Ascending aorta (tissue), 2 donors: ENCODE measurements at regions not wholly inside any gene's neighbourhood (a gene's known extent, or its start where the extent isn't known, plus 50 kb on each side); places are given as distances from the start of the nearest gene placed in this dataset.

ENCODE experiments used
- DNase-seq, 2 donors: peaks; one replicate each; pipeline ENCODE4 v3.0.0-alpha.2; 2019; ENCODE audit warnings: low spot score in 2 of 2
- H3K27ac ChIP-seq, 2 donors: fragments of 200-600 bp; sonication (generic); one replicate each; pipeline ENCODE4 v1.5.1; 2016 to 2017; ENCODE audit warnings: mild to moderate bottlenecking in 1 of 2
- H3K27me3 ChIP-seq: fragments of 200-600 bp; sonication (generic); one replicate; pipeline ENCODE4 v1.5.1; 2017
- H3K36me3 ChIP-seq, 2 donors: fragments of 200-600 bp; sonication (generic); one replicate each; pipeline ENCODE4 v1.5.1; 2016
- H3K4me1 ChIP-seq, 2 donors: fragments of 200-600 bp; sonication (generic); one replicate each; pipeline ENCODE4 v1.5.1; 2016 to 2017; ENCODE audit warnings: mild to moderate bottlenecking in 1 of 2
- H3K4me3 ChIP-seq, 2 donors: fragments of 200-600 bp; sonication (generic); one replicate each; pipeline ENCODE4 v1.5.1; 2016 to 2017; ENCODE audit warnings: mild to moderate bottlenecking in 1 of 2
- H3K9me3 ChIP-seq, 2 donors: fragments of 200-600 bp; sonication (generic); one replicate each; pipeline ENCODE4 v1.5.1; 2016
- intact Hi-C: fragments of 100-400 bp; cut with DNase I; formaldehyde crosslinking; loops from one replicate; pipeline ENCODE4 v1.15.1; 2023
- TF ChIP-seq, protein P1 (sequence below), 3 experiments: fragments of 200-600 bp in 2 of 3; fragments of 450-650 bp in 1 of 3; sonication (generic) in 2 of 3; IDR thresholded peaks; one replicate each; pipeline ENCODE4 v1.5.1; 2016 to 2019; ENCODE audit warnings: antibody characterized with exemption in 3 of 3, mild to moderate bottlenecking in 1 of 3, moderate library complexity in 1 of 3

- Histone ChIP-seq H3K27me3 (no peaks in the 10 kb centered on the region), H3K4me3 (no peak overlapping the region), H3K4me1 (peaks cover 13 to 16% of the 10 kb centered on the region in 2 donors), H3K36me3 (no peaks in the 10 kb centered on the region), H3K9me3 (no peaks in the 10 kb centered on the region), H3K27ac (no peak overlapping the region)
- DNase-seq, result no peak
- intact Hi-C loops, result no loop called here
- TF ChIP-seq, protein P1, sequence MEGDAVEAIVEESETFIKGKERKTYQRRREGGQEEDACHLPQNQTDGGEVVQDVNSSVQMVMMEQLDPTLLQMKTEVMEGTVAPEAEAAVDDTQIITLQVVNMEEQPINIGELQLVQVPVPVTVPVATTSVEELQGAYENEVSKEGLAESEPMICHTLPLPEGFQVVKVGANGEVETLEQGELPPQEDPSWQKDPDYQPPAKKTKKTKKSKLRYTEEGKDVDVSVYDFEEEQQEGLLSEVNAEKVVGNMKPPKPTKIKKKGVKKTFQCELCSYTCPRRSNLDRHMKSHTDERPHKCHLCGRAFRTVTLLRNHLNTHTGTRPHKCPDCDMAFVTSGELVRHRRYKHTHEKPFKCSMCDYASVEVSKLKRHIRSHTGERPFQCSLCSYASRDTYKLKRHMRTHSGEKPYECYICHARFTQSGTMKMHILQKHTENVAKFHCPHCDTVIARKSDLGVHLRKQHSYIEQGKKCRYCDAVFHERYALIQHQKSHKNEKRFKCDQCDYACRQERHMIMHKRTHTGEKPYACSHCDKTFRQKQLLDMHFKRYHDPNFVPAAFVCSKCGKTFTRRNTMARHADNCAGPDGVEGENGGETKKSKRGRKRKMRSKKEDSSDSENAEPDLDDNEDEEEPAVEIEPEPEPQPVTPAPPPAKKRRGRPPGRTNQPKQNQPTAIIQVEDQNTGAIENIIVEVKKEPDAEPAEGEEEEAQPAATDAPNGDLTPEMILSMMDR (IDR thresholded peaks at IDR 0.05), result no peak
Observed at GRCh38 chr2:217398860-217399259, 539.0 kb upstream of the TNP1 start.

DNA sequence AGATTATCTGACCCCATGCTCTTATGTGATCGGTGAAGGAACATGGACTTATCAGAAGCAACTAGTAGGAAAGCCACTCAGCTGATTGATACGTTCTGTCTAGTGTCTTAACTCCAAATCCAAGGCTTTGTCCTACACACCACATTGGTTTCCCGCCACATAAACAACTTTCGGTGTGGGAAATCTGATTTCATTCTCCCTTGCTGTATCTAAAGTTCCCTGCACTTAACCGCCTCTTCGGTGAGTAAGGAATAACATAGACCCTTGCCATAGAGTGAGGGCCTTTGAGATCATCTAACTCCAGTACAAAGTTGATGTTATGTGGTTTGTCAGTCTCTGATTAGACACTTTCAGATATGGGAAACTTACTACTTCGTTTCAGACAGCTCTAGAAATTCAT is 538.2 kb upstream of the TNP1 start:
- intact Hi-C loops, result no loop called here
- Histone ChIP-seq H3K27me3 (no peaks in the 10 kb centered on the region), H3K4me1 (peaks cover 13 to 19% of the 10 kb centered on the region in 2 donors), H3K36me3 (no peaks in the 10 kb centered on the region), H3K9me3 (no peaks in the 10 kb centered on the region), H3K4me3 (no peak overlapping the region), H3K27ac (no peak overlapping the region)
- no peak for DNase-seq
- TF ChIP-seq, protein P1 (IDR thresholded peaks at IDR 0.05), result no peak

DNA sequence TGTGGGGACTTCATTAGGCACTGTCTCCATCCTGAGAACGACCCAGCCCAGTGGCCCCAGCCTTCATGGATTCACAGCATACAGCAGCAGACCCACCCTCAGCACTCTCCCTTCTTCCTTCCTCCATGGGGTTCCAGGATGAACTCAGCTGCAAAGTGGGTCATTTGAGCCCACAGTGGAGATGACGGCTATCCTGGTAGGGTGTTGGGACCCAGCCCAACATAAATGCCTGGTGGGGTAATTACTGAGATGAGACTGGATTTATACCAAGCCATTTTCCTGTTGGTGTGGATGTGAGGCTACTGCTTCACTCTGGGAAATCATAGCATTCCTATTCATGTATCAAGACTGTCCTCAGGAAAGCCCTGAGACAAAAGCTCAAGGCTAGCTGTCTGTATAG is 536.7 kb upstream of the TNP1 start:
- no peaks in the 10 kb centered on the region for H3K9me3 ChIP-seq
- no peak for DNase-seq
- TF ChIP-seq, protein P1 (IDR thresholded peaks at IDR 0.05), result no peak
- no peaks in the 10 kb centered on the region for H3K36me3 ChIP-seq
- H3K4me1 ChIP-seq, result peaks cover 8 to 13% of the 10 kb centered on the region in 2 donors
- H3K27me3 ChIP-seq, result no peaks in the 10 kb centered on the region
- intact Hi-C loops, result no loop called here
- no peak overlapping the region for H3K4me3 ChIP-seq
- peak overlapping the region; percentile 41 to 57 for H3K27ac ChIP-seq

- intact Hi-C loops, result no loop called here
- Histone ChIP-seq H3K36me3 (no peaks in the 10 kb centered on the region), H3K9me3 (no peaks in the 10 kb centered on the region), H3K4me1 (peaks cover 8 to 13% of the 10 kb centered on the region in 2 donors), H3K4me3 (no peak overlapping the region), H3K27ac (peak overlapping the region; percentile 41 to 57), H3K27me3 (no peaks in the 10 kb centered on the region)
- no peak for DNase-seq
- TF ChIP-seq, protein P1 (IDR thresholded peaks at IDR 0.05), result no peak
Observed at GRCh38 chr2:217396165-217396564, 536.3 kb upstream of the TNP1 start.

GRCh38 chr2:217394510-217395351 is 534.9 kb upstream of the TNP1 start:
- TF ChIP-seq, protein P1 (IDR thresholded peaks at IDR 0.05), result no peak
- DNase-seq, result no peak
- Histone ChIP-seq H3K36me3 (no peaks in the 10 kb centered on the region), H3K27me3 (no peaks in the 10 kb centered on the region), H3K27ac (no peak overlapping the region), H3K9me3 (no peaks in the 10 kb centered on the region), H3K4me1 (peaks cover 8 to 13% of the 10 kb centered on the region in 2 donors), H3K4me3 (no peak overlapping the region)
- intact Hi-C loops, result no loop called here
